ENCODE measurements at regions not wholly inside any gene's neighbourhood (a gene's known extent, or its start where the extent isn't known, plus 50 kb on each side); places are given as distances from the start of the nearest gene placed in this dataset.

GRCh38 chr1:218671573-218671972 is 326.4 kb downstream of the TGFB2 start:
- DNase-seq = no peak
- no peak overlapping the region for H3K4me3 Mint-ChIP-seq
- no peak overlapping the region for H3K27ac Mint-ChIP-seq
- no peaks in the 10 kb centered on the region for H3K79me2 ChIP-seq (ENCODE audit: insufficient read depth, low read length)
- H3K4me1 Mint-ChIP-seq = no peaks in the 10 kb centered on the region
- no peak overlapping the region for H2AFZ ChIP-seq (ENCODE audit: insufficient read depth, low read depth, low read length, poor library complexity, severe bottlenecking)
- H4K20me1 ChIP-seq (ENCODE audit: insufficient read depth, low read length) = no peaks in the 10 kb centered on the region
- no peaks in the 10 kb centered on the region for H3K36me3 Mint-ChIP-seq
- no peak overlapping the region for H3K4me3 ChIP-seq (replicated peaks in 1 of 3; ENCODE audit: low read depth in 2 of 3, low read length in 3 of 3)
- H3K27me3 ChIP-seq (ENCODE audit: control insufficient read depth in 2 of 2, insufficient read depth in 2 of 2, low read length in 2 of 2) = no peaks in the 10 kb centered on the region
- H3K4me1 ChIP-seq (ENCODE audit: control insufficient read depth in 1 of 2, insufficient read depth in 2 of 2, low read length in 2 of 2) = no peaks in the 10 kb centered on the region
- no peak overlapping the region for H3K4me2 ChIP-seq (replicated peaks; ENCODE audit: extremely low read depth, low read length, poor library complexity, severe bottlenecking)
- intact Hi-C loops (cut with micrococcal nuclease) = no loop called here
- 68% methylated on average over 6 of the region's 6 CpGs for WGBS (ENCODE audit: insufficient coverage)
- H3K9me3 Mint-ChIP-seq = peaks cover 0 to 13% (median 2%) of the 10 kb centered on the region in 7 donors
- no peaks in the 10 kb centered on the region for H3K36me3 ChIP-seq (replicated peaks in 1 of 2; ENCODE audit: control insufficient read depth in 1 of 2, insufficient read depth in 2 of 2, low read length in 2 of 2)
- peaks cover 0 to 5% of the 10 kb centered on the region in 2 donors for H3K9me3 ChIP-seq (replicated peaks in 1 of 2; ENCODE audit: control insufficient read depth in 1 of 2, insufficient read depth in 1 of 2, low read length in 2 of 2)
- no peak overlapping the region for H3K27ac ChIP-seq (ENCODE audit: low read depth in 1 of 2, low read length in 2 of 2)
- no peak for TF ChIP-seq CTCF (IDR thresholded peaks at IDR 0.05)
- no peak overlapping the region for H3K9ac ChIP-seq (ENCODE audit: insufficient read depth, low read length, poor library complexity, severe bottlenecking)
- H3K27me3 Mint-ChIP-seq (ENCODE audit: low read depth in 3 of 3) = peaks cover 2 to 4% (median 2%) of the 10 kb centered on the region in 3 donors

- Histone ChIP-seq H3K36me3 (replicated peaks in 1 of 2; ENCODE audit: control insufficient read depth in 1 of 2, insufficient read depth in 2 of 2, low read length in 2 of 2) (no peaks in the 10 kb centered on the region), H3K4me2 (replicated peaks; ENCODE audit: extremely low read depth, low read length, poor library complexity, severe bottlenecking) (no peak overlapping the region), H3K79me2 (ENCODE audit: insufficient read depth, low read length) (no peaks in the 10 kb centered on the region), H3K4me1 (ENCODE audit: control insufficient read depth in 1 of 2, insufficient read depth in 2 of 2, low read length in 2 of 2) (no peaks in the 10 kb centered on the region), H3K9me3 (replicated peaks in 1 of 2; ENCODE audit: control insufficient read depth in 1 of 2, insufficient read depth in 1 of 2, low read length in 2 of 2) (peaks cover 0 to 5% of the 10 kb centered on the region in 2 donors), H2AFZ (ENCODE audit: insufficient read depth, low read depth, low read length, poor library complexity, severe bottlenecking) (no peak overlapping the region), H3K27me3 (ENCODE audit: control insufficient read depth in 2 of 2, insufficient read depth in 2 of 2, low read length in 2 of 2) (no peaks in the 10 kb centered on the region), H3K9ac (ENCODE audit: insufficient read depth, low read length, poor library complexity, severe bottlenecking) (no peak overlapping the region), H3K4me3 (replicated peaks in 1 of 3; ENCODE audit: low read depth in 2 of 3, low read length in 3 of 3) (no peak overlapping the region), H3K27ac (ENCODE audit: low read depth in 1 of 2, low read length in 2 of 2) (no peak overlapping the region), H4K20me1 (ENCODE audit: insufficient read depth, low read length) (no peaks in the 10 kb centered on the region)
- intact Hi-C loops (cut with micrococcal nuclease) = no loop called here
- Mint-ChIP-seq H3K27ac (no peak overlapping the region), H3K27me3 (ENCODE audit: low read depth in 3 of 3) (peaks cover 2 to 4% (median 2%) of the 10 kb centered on the region in 3 donors), H3K4me1 (no peaks in the 10 kb centered on the region), H3K4me3 (no peak overlapping the region), H3K9me3 (peaks cover 0 to 12% (median 2%) of the 10 kb centered on the region in 7 donors), H3K36me3 (no peaks in the 10 kb centered on the region)
- no peak for TF ChIP-seq CTCF (IDR thresholded peaks at IDR 0.05)
- DNase-seq = no peak
- WGBS (ENCODE audit: insufficient coverage) = 87% methylated on average over 2 of the region's 2 CpGs
Observed at GRCh38 chr1:218673170-218673569, 328.0 kb downstream of the TGFB2 start.
